DMS114 treated with DMSO at 0.1 percent for 48 hours (cell line): ENCODE measurements at regions not wholly inside any gene's neighbourhood (a gene's known extent, or its start where the extent isn't known, plus 50 kb on each side); places are given as distances from the start of the nearest gene placed in this dataset.

ENCODE experiments used
- DNase-seq: peaks from one replicate; lab custom pipeline; 2025; ENCODE audit not compliant: unreplicated experiment; lab: John Stamatoyannopoulos, UW

DNA sequence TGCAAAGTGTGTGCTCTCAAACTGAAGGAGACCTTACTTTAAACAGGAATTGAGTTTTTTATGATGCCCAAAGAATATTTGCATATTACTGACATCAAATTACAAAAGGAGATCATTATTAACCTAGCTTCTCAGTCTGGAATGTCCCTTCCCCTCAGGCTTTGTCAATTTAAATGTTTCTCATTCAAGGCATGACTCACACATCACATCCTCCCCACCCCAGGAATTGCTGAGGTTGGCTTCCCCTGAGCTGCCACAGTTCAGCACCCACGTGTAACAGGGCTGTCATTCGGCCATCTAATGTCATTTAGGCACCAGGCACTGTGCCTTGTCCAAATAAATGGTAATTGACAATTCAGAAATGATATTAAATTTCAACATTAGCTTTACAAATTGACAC is 305.9 kb upstream of the MGMT start:
- no peak for DNase-seq

DNA sequence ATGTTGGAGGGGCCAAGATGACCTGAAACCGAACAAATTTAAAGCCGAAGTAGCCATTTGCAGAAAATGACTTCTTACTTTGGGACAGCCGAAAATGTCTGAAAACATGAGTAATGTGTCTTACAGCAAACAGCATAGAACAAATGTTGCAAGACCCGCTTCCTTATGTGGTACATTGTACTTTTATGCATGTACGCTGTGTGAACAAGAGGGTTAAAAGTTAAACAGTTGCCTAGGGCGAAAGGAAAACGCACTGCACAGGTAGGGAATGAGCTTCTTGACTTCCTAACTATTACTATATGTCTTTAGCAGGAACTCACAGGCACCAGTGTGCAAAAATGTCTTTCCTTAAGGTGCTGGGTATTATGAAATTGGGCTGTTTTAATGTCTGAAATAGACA is 303.5 kb upstream of the MGMT start:
- DNase-seq: no peak

DNA sequence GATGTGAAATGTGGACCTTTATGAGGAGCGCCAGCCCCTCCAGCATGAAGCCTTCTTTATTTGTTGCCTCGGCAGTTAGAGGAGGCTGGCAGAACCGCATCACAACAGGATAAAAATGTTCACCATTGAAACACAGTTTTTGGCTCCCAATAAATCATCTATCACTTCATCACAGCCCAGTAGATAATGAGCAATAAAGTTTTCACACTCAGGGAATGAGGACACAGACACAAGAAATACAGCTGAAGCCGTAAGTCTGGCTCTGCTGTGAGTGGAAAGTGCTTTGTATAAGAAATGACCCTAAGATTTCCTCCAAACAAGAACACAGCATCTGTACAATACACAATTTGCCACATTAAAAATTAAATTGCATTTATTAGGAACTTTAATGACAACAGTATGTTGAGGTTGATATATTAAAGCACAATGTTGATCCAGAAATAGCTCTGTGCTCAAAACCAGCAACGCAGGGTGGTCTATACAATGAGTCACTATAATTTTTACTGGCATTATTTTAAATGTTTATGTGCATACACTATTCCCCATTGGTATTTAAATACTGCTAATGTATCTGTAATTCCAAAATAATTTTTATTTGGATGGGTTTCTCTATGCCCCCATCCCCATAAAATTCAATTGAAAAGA is 301.8 kb upstream of the MGMT start:
- no peak for DNase-seq

DNA sequence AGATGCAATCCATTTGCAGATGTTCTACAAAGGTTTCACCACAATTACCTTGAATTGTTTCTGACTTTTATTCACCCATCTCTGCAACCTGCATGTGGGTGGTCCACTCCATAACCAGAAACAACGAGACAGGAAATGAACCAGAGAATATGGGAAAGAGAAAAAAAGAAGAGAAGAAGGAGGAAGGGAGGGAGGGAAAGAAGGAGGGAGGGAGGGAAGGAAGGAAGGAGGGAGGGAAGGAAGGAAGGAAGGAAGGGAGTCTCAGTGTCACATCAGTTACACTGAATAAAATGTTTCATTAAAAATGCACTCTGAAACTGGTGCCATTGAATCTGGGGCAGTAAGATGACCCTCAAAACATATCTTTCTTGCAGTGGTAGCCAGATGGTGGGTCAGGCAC is 301.3 kb upstream of the MGMT start:
- no peak for DNase-seq

DNA sequence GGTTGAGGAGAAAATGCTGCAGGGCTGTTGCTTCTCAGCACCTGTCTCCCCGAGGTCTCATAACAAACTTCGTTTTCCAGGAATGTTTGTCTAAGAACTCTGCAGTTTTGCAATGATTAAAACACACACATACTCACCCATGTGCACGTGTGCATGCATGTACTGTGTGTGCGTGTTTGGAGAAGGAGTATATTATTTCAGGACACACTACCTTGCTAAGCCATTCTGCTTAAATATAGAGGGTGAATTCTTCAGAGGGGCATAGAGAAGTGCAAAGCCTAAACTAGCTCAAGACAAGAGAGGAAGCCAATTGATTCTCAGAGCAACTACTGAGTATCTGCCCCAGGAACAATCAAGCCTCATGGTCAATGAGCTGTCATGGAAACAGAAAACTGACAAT is 298.4 kb upstream of the MGMT start:
- DNase-seq: no peak

DNA sequence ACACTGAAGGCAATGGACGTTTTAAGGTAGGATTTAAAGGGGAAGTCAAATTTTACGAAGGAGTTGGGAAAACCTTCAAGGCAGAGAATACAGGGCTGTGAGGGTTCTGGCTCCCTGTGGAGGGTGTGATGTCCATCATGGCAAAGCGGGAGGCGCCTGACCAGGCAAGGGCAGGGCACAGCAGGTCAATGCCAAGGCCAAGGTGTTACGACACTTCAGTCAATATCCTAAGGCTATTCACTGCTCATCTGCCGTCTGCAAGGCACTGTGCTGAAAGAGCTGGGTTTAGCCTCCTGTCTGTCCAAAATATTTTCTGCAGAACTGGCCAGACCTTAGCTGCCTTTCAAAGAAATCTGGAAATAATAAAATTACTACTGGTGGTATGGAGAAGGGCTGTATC is 297.9 kb upstream of the MGMT start:
- DNase-seq: no peak

DNA sequence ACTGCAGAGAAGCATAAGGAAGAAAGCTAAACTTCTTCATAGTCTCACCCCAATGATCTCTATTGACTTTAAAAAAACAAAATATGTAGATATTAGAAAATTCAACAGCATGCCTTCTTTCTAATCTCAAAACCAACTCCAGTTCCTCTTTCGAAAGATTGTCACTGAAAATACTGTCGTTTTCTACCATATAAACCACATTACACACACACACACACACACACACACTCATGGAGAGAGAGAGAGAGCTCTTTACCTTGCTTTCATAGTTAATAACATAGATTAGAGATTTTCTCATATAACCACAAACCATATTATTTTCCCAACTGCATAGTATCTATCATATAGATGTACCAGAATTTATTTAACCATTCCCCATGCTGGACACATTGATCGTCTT is 296.2 kb upstream of the MGMT start:
- DNase-seq: no peak

DNA sequence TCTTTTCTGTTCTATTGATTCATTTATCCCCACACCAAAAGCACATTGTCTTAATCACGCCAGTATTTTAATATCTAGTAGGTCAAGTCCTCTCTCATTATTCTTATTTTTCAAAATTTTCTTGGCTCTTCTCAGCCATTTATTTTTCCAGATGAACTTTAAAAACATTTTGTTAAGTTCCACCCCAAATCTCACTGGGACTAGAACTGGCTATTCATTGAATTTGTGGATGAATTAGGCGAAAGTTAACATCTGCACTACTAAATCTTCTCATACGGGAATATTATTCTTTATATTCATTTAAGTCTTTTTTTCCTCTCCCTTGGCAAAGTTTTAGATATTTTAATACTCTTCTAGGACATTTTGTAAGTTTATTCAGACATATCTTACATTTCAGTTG is 295.2 kb upstream of the MGMT start:
- DNase-seq: no peak

DNA sequence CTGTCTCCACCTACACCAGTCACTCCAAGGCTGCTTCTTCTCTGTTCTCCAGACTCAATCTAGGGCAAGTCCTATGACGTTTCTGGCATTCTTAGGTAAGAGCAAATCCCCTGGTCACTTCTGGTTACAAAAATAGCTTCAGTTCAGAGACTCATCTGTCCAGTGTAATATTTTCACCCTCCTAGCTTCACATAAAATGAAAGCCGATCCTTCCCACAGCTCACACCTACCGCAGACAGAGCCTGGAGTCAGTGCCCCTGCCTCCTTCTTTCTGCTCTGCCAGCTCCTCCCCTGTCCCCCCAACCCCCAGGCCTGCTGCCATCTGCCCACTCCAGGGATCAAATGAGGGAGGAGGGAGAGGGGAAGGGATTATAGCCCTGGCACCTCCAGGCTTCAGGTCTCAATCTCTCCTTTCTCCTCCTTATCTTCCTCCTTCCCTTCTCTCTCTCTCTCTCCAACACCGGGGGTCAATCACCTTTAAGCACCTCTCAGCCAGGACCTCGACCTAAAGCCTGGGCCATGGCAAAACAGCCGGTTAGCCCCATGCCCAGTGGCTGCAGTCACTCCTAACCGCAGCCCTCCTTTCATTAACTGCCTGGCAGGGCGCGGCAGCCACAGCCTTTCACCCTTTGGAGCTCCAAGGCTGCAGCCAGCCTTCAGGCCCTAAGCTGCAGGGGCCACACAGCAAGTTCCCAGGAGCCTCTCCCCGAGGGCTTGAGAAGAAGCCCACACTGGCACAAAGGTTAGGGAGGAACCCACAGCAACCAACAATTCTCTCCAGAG is 292.6 kb upstream of the MGMT start:
- no peak for DNase-seq

DNA sequence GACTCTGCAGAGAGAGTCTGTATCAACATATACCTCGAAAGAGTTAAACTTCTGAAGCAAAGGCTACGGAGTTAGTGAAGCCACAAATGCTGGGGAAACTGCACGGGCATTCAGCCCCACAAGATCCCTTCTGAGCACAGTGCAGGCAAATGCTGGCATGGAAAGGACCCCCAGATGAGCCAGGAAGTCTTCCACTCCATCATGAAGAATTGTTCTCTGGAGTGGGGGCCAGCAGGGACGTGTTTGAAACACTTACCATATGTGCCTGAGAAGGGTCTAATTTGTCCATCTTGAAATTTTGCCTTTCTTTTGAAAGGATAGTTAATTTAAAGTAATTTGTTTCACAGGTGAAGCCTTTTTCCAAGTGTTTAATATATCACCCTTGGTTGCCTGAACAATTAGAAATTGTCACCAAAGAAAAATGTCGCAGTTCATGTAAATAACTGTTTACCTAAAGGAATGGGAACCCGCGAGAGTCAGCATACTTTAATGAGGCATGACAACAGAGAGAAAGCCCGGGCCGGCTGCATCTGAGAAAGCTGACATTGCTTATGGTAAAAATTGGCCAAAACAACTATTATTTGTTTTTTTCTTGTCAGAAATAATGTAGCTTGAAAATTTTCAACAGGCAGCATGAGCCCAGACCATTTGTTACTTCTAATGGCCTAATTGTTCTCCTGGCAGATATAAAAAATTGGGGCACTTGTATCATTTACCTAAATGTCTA is 287.6 kb upstream of the MGMT start:
- DNase-seq: no peak

DNA sequence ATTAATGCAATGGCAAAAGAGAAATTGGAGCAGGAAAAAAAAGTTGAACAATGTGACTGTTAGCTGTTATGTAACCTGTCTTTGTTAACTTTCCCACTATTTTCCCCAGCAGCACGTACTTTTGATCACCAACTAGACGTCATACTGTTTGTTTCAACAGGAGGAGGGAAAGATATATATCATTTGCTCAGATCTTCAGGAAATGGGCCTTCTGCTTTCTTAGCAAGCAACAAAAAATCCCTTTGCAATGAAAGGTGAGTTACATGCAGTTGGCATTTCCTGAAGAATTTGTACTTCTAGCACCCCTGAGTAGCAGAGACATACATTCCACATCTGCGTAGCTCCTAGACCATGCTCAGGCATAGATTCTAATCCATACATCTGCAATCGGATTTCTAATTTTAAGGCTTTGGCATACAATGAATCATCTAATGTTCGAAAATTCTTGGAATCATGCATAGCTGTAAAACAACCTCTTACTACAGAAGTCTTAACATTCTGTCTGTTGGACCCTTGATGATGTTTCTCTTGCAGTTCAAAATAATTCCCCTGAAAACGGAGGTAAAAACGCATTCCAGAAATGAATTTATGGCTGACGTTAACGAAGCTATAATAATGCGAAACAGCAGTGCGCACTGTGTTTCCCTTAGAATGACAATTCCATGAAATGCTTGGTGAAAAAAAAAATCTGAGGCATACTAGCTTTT is 286.9 kb upstream of the MGMT start:
- DNase-seq: no peak

DNA sequence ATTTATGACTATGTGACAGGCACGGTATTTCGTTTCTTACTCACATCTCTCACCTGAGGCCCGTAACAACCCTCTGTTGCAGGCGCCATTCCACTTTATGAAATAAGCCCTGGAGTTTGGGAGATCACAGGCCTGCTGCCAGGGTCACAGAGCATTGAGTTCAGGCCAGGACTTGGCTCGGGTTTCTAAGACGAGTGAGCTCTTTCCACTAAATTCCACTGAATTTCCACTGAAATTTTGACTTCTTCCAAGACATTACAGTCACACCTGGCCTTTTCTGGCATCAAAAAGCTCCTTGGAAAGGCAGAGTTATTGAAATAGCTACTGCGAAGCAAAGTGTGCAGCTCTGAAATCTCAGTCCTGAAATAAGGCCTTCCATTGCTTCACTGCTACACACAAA is 282.8 kb upstream of the MGMT start:
- no peak for DNase-seq

DNA sequence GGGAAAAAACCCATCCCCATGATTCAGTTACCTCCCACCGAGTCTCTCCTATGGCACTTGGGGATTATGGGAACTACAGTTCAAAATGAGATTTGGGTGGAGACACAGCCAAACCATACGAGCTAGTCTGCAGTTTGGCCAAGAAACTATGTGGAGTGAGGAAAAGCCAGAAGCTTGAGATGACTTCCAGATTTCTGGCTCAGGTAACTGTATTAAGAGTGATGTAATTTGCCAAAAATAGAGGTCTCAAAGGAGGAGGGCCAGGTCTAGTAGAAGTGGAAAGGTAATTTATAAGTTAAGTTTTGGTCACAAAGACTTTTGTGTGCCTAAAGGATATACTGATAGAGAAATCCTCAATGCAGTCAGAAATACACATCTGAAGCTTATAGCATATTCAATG is 279.7 kb upstream of the MGMT start:
- no peak for DNase-seq

DNA sequence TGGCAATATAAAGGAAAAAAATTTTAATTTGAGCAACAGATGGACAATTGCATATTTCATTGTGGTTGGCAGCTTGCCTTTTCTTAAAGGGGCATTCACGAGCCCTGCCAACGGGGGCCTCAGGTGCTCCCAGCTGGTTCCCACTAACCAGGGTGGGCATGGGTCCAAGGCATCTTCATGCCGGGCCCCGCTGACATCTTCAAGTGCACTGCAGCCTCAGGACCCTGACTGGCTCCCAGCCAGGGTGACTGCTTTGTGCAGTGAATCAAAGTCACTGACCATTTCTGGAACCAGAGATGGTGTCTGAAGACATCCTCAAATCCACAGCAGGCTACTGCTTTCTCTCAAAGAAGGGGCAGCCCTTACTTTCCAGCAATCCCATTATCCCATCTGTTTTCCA is 275.2 kb upstream of the MGMT start:
- DNase-seq: no peak

DNA sequence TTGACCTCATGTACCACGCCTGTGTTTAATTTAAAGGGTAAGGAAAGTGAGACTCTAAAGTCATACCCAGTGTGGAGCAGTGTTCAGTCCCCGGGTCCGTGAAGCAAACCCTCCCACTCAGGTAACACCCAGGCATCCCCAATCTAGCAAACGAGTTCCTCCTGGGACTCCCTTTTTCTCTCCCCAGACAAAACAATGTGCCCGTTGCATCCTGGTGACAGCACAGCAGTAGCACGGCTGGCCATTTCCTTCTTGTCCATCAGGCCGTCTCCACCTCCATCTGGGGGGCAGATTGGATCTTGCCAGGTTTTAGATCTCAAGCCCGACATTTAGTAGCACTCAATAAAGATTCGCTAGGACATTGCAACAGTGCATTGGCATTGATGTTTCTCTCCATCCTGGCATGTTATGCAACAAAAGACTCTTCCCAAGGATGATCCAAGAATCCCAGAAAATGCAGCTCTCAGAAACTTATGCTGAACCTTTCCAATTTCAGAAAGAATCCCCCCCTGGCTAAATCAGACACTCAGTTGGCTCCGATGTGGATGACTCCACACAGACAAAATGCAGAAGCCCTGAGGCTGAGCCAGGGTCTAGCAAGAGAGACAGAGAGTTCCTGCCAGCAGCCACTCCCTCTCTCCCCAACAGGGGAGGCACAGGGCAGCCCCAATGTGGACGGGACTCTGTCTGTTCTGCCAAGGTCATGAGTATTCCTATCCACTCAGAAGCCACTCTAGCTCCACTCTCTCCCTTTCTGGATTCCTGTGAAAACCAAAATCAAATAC is 274.5 kb upstream of the MGMT start:
- no peak for DNase-seq

DNA sequence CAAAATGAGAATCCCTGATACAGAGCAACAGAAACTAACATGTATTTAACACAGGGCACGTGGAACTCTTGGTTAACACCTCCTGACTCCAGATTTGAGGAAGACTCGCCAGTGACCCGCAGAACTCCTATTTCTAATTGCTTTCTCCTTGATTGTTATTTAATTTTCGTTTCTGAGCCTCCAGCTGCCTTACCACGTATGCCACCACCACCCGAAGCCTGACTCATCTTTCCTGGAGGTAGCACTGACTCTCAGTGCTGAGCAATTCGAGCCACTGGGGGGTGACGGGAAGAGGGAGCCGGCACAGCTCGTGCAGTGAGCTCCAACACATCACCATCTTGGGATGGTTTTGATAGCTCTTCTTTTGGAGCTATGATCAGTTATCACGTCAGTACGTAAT is 273.9 kb upstream of the MGMT start:
- no peak for DNase-seq

DNA sequence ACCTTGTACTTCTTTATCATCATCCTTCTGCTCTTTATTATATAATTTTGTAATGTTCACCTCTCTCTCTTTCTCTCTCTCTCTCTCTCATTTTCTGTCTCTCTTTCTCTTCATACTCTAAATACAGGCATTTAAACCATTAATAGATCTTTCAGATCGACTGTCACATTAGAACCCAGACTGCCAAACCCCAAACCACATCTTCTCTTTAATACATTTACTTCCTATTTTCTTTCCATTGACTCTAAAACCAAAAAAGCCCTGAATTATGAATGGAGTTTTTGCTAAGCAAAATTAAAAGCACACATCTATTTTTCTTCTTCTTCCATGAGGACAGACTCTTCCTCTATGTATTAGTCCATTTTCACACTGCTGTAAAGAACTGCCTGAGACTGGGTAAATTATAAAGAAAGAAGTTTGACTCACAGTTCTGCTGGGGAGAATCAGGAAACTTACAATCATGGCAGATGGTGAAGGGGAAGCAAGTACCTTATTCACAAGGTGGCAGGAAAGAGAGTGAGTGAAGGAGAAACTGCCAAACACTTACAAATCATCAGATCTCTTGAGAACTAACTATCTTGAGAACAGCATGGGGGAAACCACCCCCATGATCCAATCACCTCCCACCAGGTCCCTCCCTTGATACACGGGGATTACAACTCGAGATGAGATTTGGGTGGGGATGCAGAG is 272.7 kb upstream of the MGMT start:
- DNase-seq: no peak

DNA sequence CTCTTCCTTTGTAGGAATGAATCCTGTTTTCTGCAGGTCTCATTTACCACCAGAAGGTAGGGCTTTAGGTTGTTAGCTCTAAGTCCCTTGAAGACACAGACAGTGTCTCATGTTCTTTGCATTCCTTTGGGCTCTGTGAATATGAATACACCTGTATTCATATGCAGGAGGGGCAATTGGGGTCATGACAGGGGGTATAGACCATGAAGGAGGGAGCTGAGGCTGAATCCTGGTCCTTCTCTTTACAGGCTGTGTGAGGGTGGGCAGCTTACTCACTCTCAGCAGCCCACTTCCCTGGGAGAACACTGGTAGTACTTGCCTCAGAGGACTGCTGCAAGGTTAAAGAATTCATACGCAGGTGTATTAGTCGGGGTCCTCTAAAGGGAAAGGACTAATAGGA is 267.2 kb upstream of the MGMT start:
- DNase-seq: no peak

DNA sequence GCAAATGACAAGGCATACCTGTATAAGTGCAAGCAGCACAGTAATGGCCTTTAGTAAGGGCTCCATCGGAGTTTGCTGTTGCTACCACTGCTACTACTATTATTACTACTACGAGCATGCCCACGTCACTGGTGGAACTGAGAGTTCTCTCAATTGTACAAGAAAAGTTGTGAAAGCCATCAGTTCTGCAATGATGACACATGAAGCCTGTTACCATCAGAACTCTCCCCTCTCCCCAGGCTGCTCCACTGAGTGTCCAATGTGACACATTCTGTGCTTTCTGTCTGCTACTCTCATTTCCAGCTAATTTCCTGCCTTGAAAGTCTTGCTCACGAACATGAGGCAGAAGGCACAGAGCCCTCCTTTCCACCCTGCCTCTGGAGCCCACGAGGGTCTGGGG is 263.2 kb upstream of the MGMT start:
- no peak for DNase-seq

DNA sequence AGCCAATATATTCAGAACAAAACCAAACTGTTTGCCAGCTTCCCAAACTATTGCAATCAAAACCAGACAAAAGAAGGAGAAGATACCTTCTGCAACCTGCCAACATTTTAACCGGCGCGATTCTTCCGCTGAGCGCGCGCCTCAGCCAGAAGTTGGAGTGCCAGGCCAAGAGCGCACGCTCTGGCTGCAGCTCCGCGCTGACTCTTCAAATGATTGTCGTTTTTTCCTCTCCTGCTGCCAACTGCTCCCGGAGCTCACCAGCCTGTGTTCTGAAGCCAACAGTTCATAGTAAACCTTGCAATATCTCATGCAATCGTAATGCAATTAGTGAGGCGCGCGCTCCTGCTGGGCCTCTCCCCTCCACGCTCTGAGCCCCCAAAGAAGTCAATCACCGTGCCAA is 259.7 kb upstream of the MGMT start:
- DNase-seq: no peak
